ENCODE measurements at regions not wholly inside any gene's neighbourhood (a gene's known extent, or its start where the extent isn't known, plus 50 kb on each side); places are given as distances from the start of the nearest gene placed in this dataset.

GRCh38 chr4:123468479-123469031 lies 72.0 kb downstream of the SPRY1 start:
- H3K27ac ChIP-seq = no peak overlapping the region
- H3K4me1 ChIP-seq = no peaks in the 10 kb centered on the region
- no peaks in the 10 kb centered on the region for H3K27me3 ChIP-seq
- H3K9me3 ChIP-seq = no peaks in the 10 kb centered on the region
- WGBS, 2 donors = 42 to 58% methylated on average over 2 of the region's 2 CpGs
- no peak overlapping the region for H3K4me3 ChIP-seq
- H3K36me3 ChIP-seq = no peaks in the 10 kb centered on the region
- TF ChIP-seq CTCF (IDR thresholded peaks at IDR 0.05) (no peak), EP300 (IDR thresholded peaks at IDR 0.05) (no peak)
- no peak for DNase-seq (ENCODE audit: low spot score in 2 of 2)

GRCh38 chr4:123469245-123469644 lies 72.7 kb downstream of the SPRY1 start:
- TF ChIP-seq EP300 (IDR thresholded peaks at IDR 0.05) = no peak
- TF ChIP-seq CTCF (IDR thresholded peaks at IDR 0.05) = no peak
- no peak for TF ChIP-seq POLR2A (IDR thresholded peaks at IDR 0.05)

GRCh38 chr4:123469696-123470095 lies 73.1 kb downstream of the SPRY1 start:
- no peak for DNase-seq (ENCODE audit: low spot score in 2 of 2)
- 92 to 100% methylated on average over 2 of the region's 2 CpGs for WGBS, 2 donors
- no peaks in the 10 kb centered on the region for H3K4me1 ChIP-seq
- H3K4me3 ChIP-seq = no peak overlapping the region
- H3K9me3 ChIP-seq = no peaks in the 10 kb centered on the region
- no peaks in the 10 kb centered on the region for H3K27me3 ChIP-seq
- H3K36me3 ChIP-seq = no peaks in the 10 kb centered on the region
- no peak overlapping the region for H3K27ac ChIP-seq
- TF ChIP-seq POLR2A (IDR thresholded peaks at IDR 0.05) (no peak), CTCF (IDR thresholded peaks at IDR 0.05) (no peak)

More at GRCh38 chr4:123469245-123469644, 72.7 kb downstream of the SPRY1 start:
- DNase-seq (ENCODE audit: low spot score in 2 of 2) = no peak
- H3K4me3 ChIP-seq = no peak overlapping the region
- WGBS, 2 donors = 83 to 84% methylated on average over 3 of the region's 3 CpGs
- no peak overlapping the region for H3K27ac ChIP-seq
- no peaks in the 10 kb centered on the region for H3K9me3 ChIP-seq
- H3K27me3 ChIP-seq = no peaks in the 10 kb centered on the region
- H3K4me1 ChIP-seq = no peaks in the 10 kb centered on the region
- no peaks in the 10 kb centered on the region for H3K36me3 ChIP-seq

- TF ChIP-seq POLR2A (IDR thresholded peaks at IDR 0.05) = no peak
- TF ChIP-seq CTCF (IDR thresholded peaks at IDR 0.05) = no peak
- TF ChIP-seq EP300 (IDR thresholded peaks at IDR 0.05) = no peak
- DNase-seq (ENCODE audit: low spot score in 2 of 2) = no peak
- H3K27me3 ChIP-seq = no peaks in the 10 kb centered on the region
- no peak overlapping the region for H3K27ac ChIP-seq
- no peaks in the 10 kb centered on the region for H3K36me3 ChIP-seq
- H3K4me3 ChIP-seq = no peak overlapping the region
- H3K9me3 ChIP-seq = no peaks in the 10 kb centered on the region
- H3K4me1 ChIP-seq = no peaks in the 10 kb centered on the region
- 82 to 85% methylated on average over 2 of the region's 2 CpGs for WGBS, 2 donors
These were observed 74.0 kb downstream of the SPRY1 start for GRCh38 chr4:123470640-123471039.

GRCh38 chr4:123471655-123472369 lies 75.2 kb downstream of the SPRY1 start:
- 87 to 90% methylated on average over 3 of the region's 3 CpGs for WGBS, 2 donors

More at GRCh38 chr4:123471655-123472369, 75.2 kb downstream of the SPRY1 start:
- no peak for TF ChIP-seq POLR2A (IDR thresholded peaks at IDR 0.05)
- TF ChIP-seq CTCF (IDR thresholded peaks at IDR 0.05) = no peak
- TF ChIP-seq EP300 (IDR thresholded peaks at IDR 0.05) = no peak
- no peaks in the 10 kb centered on the region for H3K36me3 ChIP-seq
- H3K27ac ChIP-seq = no peak overlapping the region
- H3K4me3 ChIP-seq = no peak overlapping the region
- no peaks in the 10 kb centered on the region for H3K9me3 ChIP-seq
- no peak for DNase-seq (ENCODE audit: low spot score in 2 of 2)
- H3K27me3 ChIP-seq = no peaks in the 10 kb centered on the region
- no peaks in the 10 kb centered on the region for H3K4me1 ChIP-seq
